ENCODE measurements at regions not wholly inside any gene's neighbourhood (a gene's known extent, or its start where the extent isn't known, plus 50 kb on each side); places are given as distances from the start of the nearest gene placed in this dataset.

- no peak overlapping the region for H3K27ac Mint-ChIP-seq
- H3K9me3 Mint-ChIP-seq = no peaks in the 10 kb centered on the region
- peaks cover 5% of the 10 kb centered on the region for H3K27me3 Mint-ChIP-seq (ENCODE audit: low read depth)
- no peaks in the 10 kb centered on the region for H3K4me1 Mint-ChIP-seq (ENCODE audit: low read depth)
- H3K4me3 Mint-ChIP-seq = no peak overlapping the region
- no peaks in the 10 kb centered on the region for H3K36me3 Mint-ChIP-seq (ENCODE audit: low read depth)
These were observed 382.7 kb upstream of the USP24 start for GRCh38 chr1:55597910-55598309.

DNA sequence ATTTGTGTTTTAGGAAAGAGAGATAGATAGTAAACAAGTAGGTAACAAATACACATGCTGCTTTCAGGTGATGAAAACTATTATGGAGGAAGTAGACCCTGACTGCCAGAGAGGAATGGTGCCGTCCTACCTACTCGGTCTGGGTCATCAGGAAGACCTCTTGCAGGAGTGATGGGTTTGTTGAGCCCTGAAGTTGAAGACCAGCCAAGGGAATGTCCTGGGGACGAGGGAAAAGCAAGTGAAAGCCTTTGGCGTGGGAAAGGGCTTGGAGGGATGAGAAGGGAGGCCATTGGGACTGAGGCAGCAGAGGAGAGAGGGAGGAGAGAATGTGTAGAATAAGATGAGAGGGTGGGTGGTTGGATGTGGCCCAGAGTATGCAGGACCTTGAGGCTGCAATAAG, 379.5 kb upstream of the USP24 start:
- Mint-ChIP-seq H3K9me3 (no peaks in the 10 kb centered on the region), H3K27me3 (ENCODE audit: low read depth) (peaks cover 5% of the 10 kb centered on the region), H3K36me3 (ENCODE audit: low read depth) (no peaks in the 10 kb centered on the region), H3K27ac (no peak overlapping the region), H3K4me1 (ENCODE audit: low read depth) (no peaks in the 10 kb centered on the region), H3K4me3 (no peak overlapping the region)

DNA sequence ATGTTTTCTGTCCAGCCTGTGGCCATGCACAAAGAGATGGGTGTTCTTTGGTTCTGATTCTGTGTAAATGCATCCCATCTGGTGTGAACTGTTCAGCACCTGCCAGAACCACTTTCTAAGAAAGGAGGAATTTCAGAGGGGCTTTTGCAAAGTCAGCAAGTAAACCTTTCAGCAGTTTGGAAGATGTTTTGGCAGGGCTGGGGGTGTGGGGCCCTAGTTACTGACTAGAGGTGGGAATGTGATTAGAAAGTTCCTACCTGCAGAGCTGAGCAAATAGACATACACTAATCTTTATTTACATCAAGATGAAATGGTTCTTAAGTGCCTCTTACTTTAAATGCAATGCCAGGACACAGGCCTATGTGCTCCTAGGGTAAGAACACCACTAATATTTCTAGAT, 378.1 kb upstream of the USP24 start:
- H3K27me3 Mint-ChIP-seq (ENCODE audit: low read depth) = peaks cover 5% of the 10 kb centered on the region
- no peak overlapping the region for H3K27ac Mint-ChIP-seq
- no peak overlapping the region for H3K4me3 Mint-ChIP-seq
- no peaks in the 10 kb centered on the region for H3K36me3 Mint-ChIP-seq (ENCODE audit: low read depth)
- H3K4me1 Mint-ChIP-seq (ENCODE audit: low read depth) = no peaks in the 10 kb centered on the region
- H3K9me3 Mint-ChIP-seq = no peaks in the 10 kb centered on the region

DNA sequence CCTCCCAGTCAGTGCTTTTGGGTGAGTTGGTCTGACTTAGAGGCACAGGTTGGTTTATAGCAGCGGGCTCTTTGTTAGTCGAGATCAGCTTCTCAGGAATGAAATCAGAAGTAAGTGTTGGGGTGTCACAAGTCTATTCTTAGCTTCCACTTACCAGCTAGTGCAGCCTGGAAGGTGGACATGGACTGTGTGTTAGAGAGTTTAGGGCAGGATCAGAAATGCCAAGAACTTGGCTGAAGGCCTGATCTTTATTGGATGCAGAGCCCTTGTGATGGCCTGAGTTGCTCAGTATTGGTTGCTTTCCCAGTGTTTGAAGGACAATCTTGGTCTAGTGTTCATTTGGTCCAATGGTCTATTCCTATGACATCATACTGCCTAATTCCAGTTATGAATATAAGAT, 377.0 kb upstream of the USP24 start:
- H3K4me3 Mint-ChIP-seq = no peak overlapping the region
- no peak overlapping the region for H3K27ac Mint-ChIP-seq
- no peaks in the 10 kb centered on the region for H3K36me3 Mint-ChIP-seq (ENCODE audit: low read depth)
- no peaks in the 10 kb centered on the region for H3K9me3 Mint-ChIP-seq
- peaks cover 5% of the 10 kb centered on the region for H3K27me3 Mint-ChIP-seq (ENCODE audit: low read depth)
- no peaks in the 10 kb centered on the region for H3K4me1 Mint-ChIP-seq (ENCODE audit: low read depth)

DNA sequence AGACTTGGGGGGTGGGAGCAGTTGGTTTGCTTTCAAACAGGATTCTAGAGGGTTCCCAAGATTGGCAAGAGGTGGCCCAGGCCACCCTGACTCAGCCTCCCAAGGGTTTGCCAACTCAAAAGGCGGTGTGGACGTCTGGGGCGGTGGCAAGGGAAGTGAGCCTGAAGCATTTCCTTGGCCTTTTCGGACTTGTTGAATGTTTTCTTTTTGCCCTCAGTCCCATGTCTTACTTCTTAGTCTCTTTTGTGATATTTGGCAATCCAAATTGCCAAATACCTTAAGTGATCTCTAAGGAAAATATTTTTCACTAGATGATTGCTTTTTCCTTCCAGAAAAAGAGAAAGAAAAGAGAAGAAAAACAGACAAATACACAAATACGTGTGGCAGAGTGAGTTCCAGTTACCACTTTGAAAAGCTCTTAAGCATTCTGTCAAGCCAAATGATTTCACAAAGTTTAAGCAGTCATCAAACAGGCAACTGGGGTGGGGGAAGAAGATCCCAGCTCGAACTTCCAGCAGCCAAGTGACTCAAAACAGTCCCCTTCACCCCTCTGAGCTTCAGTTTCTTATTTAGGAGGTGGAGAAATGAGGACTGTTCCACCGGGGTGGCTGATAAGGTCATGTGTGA, 374.6 kb upstream of the USP24 start:
- H3K36me3 Mint-ChIP-seq (ENCODE audit: low read depth) = no peaks in the 10 kb centered on the region
- peaks cover 4% of the 10 kb centered on the region for H3K27me3 Mint-ChIP-seq (ENCODE audit: low read depth)
- H3K4me3 Mint-ChIP-seq = no peak overlapping the region

GRCh38 chr1:55588309-55588708, 373.1 kb upstream of the USP24 start:
- no peak overlapping the region for H3K4me3 Mint-ChIP-seq
- H3K4me1 Mint-ChIP-seq (ENCODE audit: low read depth) = no peaks in the 10 kb centered on the region
- H3K9me3 Mint-ChIP-seq = no peaks in the 10 kb centered on the region
- no peak overlapping the region for H3K27ac Mint-ChIP-seq
- no peaks in the 10 kb centered on the region for H3K27me3 Mint-ChIP-seq (ENCODE audit: low read depth)
- no peaks in the 10 kb centered on the region for H3K36me3 Mint-ChIP-seq (ENCODE audit: low read depth)

More for the DNA sequence above, 374.6 kb upstream of the USP24 start:
- H3K27ac Mint-ChIP-seq = no peak overlapping the region
- no peaks in the 10 kb centered on the region for H3K4me1 Mint-ChIP-seq (ENCODE audit: low read depth)
- no peaks in the 10 kb centered on the region for H3K9me3 Mint-ChIP-seq

- Mint-ChIP-seq H3K4me1 (ENCODE audit: low read depth) (no peaks in the 10 kb centered on the region), H3K36me3 (ENCODE audit: low read depth) (no peaks in the 10 kb centered on the region), H3K27me3 (ENCODE audit: low read depth) (no peaks in the 10 kb centered on the region), H3K9me3 (no peaks in the 10 kb centered on the region), H3K27ac (no peak overlapping the region), H3K4me3 (no peak overlapping the region)
These were observed 371.6 kb upstream of the USP24 start for GRCh38 chr1:55586771-55587170.

- Mint-ChIP-seq H3K27ac (no peak overlapping the region), H3K4me3 (no peak overlapping the region), H3K9me3 (no peaks in the 10 kb centered on the region), H3K4me1 (ENCODE audit: low read depth) (no peaks in the 10 kb centered on the region), H3K27me3 (ENCODE audit: low read depth) (no peaks in the 10 kb centered on the region), H3K36me3 (ENCODE audit: low read depth) (no peaks in the 10 kb centered on the region)
These were observed 370.2 kb upstream of the USP24 start for GRCh38 chr1:55585402-55585792.

- H3K27ac Mint-ChIP-seq = no peak overlapping the region
- no peaks in the 10 kb centered on the region for H3K36me3 Mint-ChIP-seq (ENCODE audit: low read depth)
- H3K27me3 Mint-ChIP-seq (ENCODE audit: low read depth) = no peaks in the 10 kb centered on the region
- no peaks in the 10 kb centered on the region for H3K9me3 Mint-ChIP-seq
- H3K4me3 Mint-ChIP-seq = no peak overlapping the region
- no peaks in the 10 kb centered on the region for H3K4me1 Mint-ChIP-seq (ENCODE audit: low read depth)
These were observed 369.6 kb upstream of the USP24 start for GRCh38 chr1:55584526-55585401.

- Mint-ChIP-seq H3K9me3 (no peaks in the 10 kb centered on the region), H3K27ac (no peak overlapping the region), H3K4me1 (ENCODE audit: low read depth) (no peaks in the 10 kb centered on the region), H3K27me3 (ENCODE audit: low read depth) (no peaks in the 10 kb centered on the region), H3K36me3 (ENCODE audit: low read depth) (no peaks in the 10 kb centered on the region), H3K4me3 (no peak overlapping the region)
These were observed 366.9 kb upstream of the USP24 start for GRCh38 chr1:55582084-55582483.

- Mint-ChIP-seq H3K36me3 (ENCODE audit: low read depth) (no peaks in the 10 kb centered on the region), H3K9me3 (no peaks in the 10 kb centered on the region), H3K27ac (no peak overlapping the region), H3K4me1 (ENCODE audit: low read depth) (no peaks in the 10 kb centered on the region), H3K4me3 (no peak overlapping the region), H3K27me3 (ENCODE audit: low read depth) (no peaks in the 10 kb centered on the region)
These were observed 365.7 kb upstream of the USP24 start for GRCh38 chr1:55580845-55581332.

GRCh38 chr1:55579332-55580001, 364.3 kb upstream of the USP24 start:
- Mint-ChIP-seq H3K9me3 (no peaks in the 10 kb centered on the region), H3K4me1 (ENCODE audit: low read depth) (no peaks in the 10 kb centered on the region), H3K27ac (no peak overlapping the region), H3K4me3 (no peak overlapping the region), H3K27me3 (ENCODE audit: low read depth) (no peaks in the 10 kb centered on the region), H3K36me3 (ENCODE audit: low read depth) (no peaks in the 10 kb centered on the region)

DNA sequence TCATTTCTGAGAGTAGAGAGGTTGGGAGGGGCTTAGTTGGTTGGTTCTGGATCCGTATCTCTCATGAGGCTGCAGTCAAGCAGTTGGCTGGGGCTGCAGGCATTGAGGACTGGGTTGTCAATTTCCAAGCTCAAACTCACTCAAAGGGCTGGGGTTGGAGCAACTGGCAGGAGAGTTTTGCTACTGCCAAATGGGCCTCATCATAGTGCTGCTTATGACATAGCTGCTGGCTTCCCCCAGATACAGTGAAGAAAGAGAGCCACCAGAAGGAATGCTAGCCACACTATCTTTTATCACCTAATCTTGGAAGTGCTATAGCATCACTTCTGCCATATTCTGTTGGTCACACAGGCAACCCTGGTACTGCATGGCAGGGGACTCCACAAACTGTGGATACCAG, 363.5 kb upstream of the USP24 start:
- Mint-ChIP-seq H3K36me3 (ENCODE audit: low read depth) (no peaks in the 10 kb centered on the region), H3K4me1 (ENCODE audit: low read depth) (no peaks in the 10 kb centered on the region), H3K9me3 (no peaks in the 10 kb centered on the region), H3K4me3 (no peak overlapping the region), H3K27me3 (ENCODE audit: low read depth) (no peaks in the 10 kb centered on the region), H3K27ac (no peak overlapping the region)

GRCh38 chr1:55575571-55576279, 360.6 kb upstream of the USP24 start:
- H3K27ac Mint-ChIP-seq = no peak overlapping the region
- no peaks in the 10 kb centered on the region for H3K27me3 Mint-ChIP-seq (ENCODE audit: low read depth)
- H3K4me3 Mint-ChIP-seq = no peak overlapping the region
- H3K9me3 Mint-ChIP-seq = no peaks in the 10 kb centered on the region
- no peaks in the 10 kb centered on the region for H3K4me1 Mint-ChIP-seq (ENCODE audit: low read depth)
- no peaks in the 10 kb centered on the region for H3K36me3 Mint-ChIP-seq (ENCODE audit: low read depth)

Data from T-helper 1 cell treated with Interleukin-12 subunit alpha and Interleukin-12 subunit beta and Interleukin-4 antibody, amounts not matched to agents 30 μg/mL and 1 μg/mL, for 36 hours (primary cell).